Activated T-cell treated with anti-CD3 and anti-CD28 coated beads, Interleukin-2, amount 50 U/mL, for 72 hours (primary cell): ENCODE measurements at regions not wholly inside any gene's neighbourhood (a gene's known extent, or its start where the extent isn't known, plus 50 kb on each side); places are given as distances from the start of the nearest gene placed in this dataset.

Source experiments
- ATAC-seq, 2 donors: fragments of 150-1000 bp; cut with Tn5 transposase; replicated peaks in 1 of 2; 2 replicates each; pipeline ENCODE4 v1.10.0; 2021; ENCODE audit warnings: moderate library complexity in 2 of 2, mild to moderate bottlenecking in 1 of 2
- DNase-seq, 2 donors: peaks; one replicate each; pipeline ENCODE4 v3.0.0; 2021 to 2022; ENCODE audit warnings: mixed read lengths in 1 of 2
- H3K27ac Mint-ChIP-seq: one replicate; pipeline ENCODE4 v1.8.0; 2022; ENCODE audit warnings: mild to moderate bottlenecking, moderate library complexity, mixed read lengths
- H3K27me3 Mint-ChIP-seq: one replicate; pipeline ENCODE4 v1.8.0; 2022; ENCODE audit warnings: low read depth, mixed read lengths
- H3K36me3 Mint-ChIP-seq, 2 donors: one replicate each; pipeline ENCODE4 v1.8.0; 2022; ENCODE audit warnings: mixed read lengths in 2 of 2, mild to moderate bottlenecking in 1 of 2; ENCODE audit not compliant: insufficient read depth in 2 of 2
- H3K4me1 Mint-ChIP-seq: one replicate; pipeline ENCODE4 v1.8.0; 2022; ENCODE audit warnings: low read depth, mixed read lengths
- H3K4me3 Mint-ChIP-seq, 2 donors: one replicate each; pipeline ENCODE4 v1.8.0; 2022; ENCODE audit warnings: mild to moderate bottlenecking in 2 of 2, mixed read lengths in 2 of 2, moderate library complexity in 2 of 2
- H3K9me3 Mint-ChIP-seq, 2 donors: one replicate each; pipeline ENCODE4 v1.8.0; 2022; ENCODE audit warnings: mixed read lengths in 2 of 2

DNA sequence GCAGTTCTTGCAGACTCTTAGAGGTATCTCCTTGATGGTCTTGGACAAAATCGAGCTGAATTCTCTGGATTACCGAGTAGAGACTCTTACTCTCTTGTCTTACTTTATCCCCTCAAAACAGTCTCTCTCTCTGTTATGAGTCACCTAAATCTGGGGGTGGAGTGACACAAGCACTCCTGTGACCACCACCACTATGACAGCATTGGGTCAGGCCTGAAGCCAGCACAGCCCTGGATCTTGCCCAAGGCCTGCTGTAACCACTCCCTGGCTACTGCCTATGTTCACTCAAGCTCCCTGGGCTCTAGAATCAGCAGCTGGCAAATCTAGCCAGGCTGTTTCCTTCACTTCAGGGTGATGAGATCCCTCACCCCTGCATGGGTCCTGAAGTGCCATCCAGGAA lies 662.5 kb downstream of the LUZP2 start:
- Mint-ChIP-seq H3K27me3 (no peaks in the 10 kb centered on the region), H3K9me3 (peaks cover 14 to 16% of the 10 kb centered on the region in 2 donors), H3K4me1 (no peaks in the 10 kb centered on the region), H3K27ac (no peak overlapping the region), H3K4me3 (no peak overlapping the region), H3K36me3 (no peaks in the 10 kb centered on the region)
- DNase-seq (no peak), ATAC-seq (no peak)

DNA sequence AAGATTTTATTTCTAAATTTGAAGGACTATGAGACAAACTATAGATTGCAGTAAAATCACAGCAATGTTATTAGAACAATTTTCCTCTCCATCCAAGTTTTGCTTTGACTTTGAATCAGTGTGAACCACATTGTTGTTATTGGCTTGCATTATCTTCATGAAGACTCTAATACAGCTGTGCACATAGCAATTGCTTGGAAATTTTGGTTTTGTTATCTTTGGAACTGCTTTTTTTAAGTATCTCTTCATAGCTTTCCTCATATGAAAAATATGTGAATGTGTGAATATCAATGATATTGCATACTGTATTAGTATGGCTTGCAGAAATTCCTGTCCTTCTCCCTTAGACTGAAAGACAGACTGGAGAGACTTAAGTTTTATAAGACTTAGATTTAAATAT lies 666.6 kb downstream of the LUZP2 start:
- H3K27me3 Mint-ChIP-seq: no peaks in the 10 kb centered on the region
- ATAC-seq (no peak), DNase-seq (no peak)
- no peak overlapping the region for H3K27ac Mint-ChIP-seq
- peaks cover 12 to 14% of the 10 kb centered on the region in 2 donors for H3K9me3 Mint-ChIP-seq
- H3K4me1 Mint-ChIP-seq: no peaks in the 10 kb centered on the region
- no peak overlapping the region for H3K4me3 Mint-ChIP-seq
- peaks cover 2% of the 10 kb centered on the region in 2 donors for H3K36me3 Mint-ChIP-seq

DNA sequence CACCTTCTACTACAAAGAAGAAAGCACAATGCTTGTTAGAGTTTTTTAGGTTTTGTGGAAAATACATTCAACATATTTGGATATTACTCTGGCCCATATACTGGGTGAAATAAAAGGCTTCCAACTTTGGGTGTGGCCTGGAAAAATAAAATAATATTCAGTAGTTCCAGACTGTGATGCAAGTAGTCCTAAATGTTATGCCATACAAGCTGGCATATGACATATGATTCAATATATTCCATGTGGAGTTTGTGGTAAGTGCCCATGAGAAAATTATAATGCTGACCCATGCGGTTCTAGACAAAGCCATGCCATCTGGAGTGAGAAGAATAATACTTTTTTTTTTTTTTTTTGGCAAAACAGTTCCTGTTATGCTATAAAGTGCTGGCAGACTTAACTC lies 683.3 kb downstream of the LUZP2 start:
- no peak for ATAC-seq
- H3K9me3 Mint-ChIP-seq: peaks cover 8 to 11% of the 10 kb centered on the region in 2 donors
- no peaks in the 10 kb centered on the region for H3K27me3 Mint-ChIP-seq

GRCh38 chr11:25183411-25183810 lies 686.6 kb downstream of the LUZP2 start:
- H3K4me3 Mint-ChIP-seq: no peak overlapping the region
- no peaks in the 10 kb centered on the region for H3K4me1 Mint-ChIP-seq
- ATAC-seq (no peak), DNase-seq (no peak)
- H3K9me3 Mint-ChIP-seq: peaks cover 1 to 2% of the 10 kb centered on the region in 2 donors
- no peak overlapping the region for H3K27ac Mint-ChIP-seq
- no peaks in the 10 kb centered on the region for H3K27me3 Mint-ChIP-seq
- no peaks in the 10 kb centered on the region for H3K36me3 Mint-ChIP-seq

More for the DNA sequence above, 683.3 kb downstream of the LUZP2 start:
- H3K4me1 Mint-ChIP-seq: no peaks in the 10 kb centered on the region
- H3K4me3 Mint-ChIP-seq: no peak overlapping the region
- no peak overlapping the region for H3K27ac Mint-ChIP-seq
- H3K36me3 Mint-ChIP-seq: no peaks in the 10 kb centered on the region
- DNase-seq: no peak

- peaks cover 0 to 2% of the 10 kb centered on the region in 2 donors for H3K36me3 Mint-ChIP-seq
- no peaks in the 10 kb centered on the region for H3K27me3 Mint-ChIP-seq
- no peak overlapping the region for H3K4me3 Mint-ChIP-seq
- ATAC-seq (no peak), DNase-seq (no peak)
- no peak overlapping the region for H3K27ac Mint-ChIP-seq
- H3K9me3 Mint-ChIP-seq: peaks cover 7% of the 10 kb centered on the region in 2 donors
- no peaks in the 10 kb centered on the region for H3K4me1 Mint-ChIP-seq
Observed at GRCh38 chr11:25197515-25197914, 700.7 kb downstream of the LUZP2 start.

GRCh38 chr11:25198704-25199103 lies 701.9 kb downstream of the LUZP2 start:
- no peak for ATAC-seq
- no peak for DNase-seq
- H3K4me1 Mint-ChIP-seq: no peaks in the 10 kb centered on the region
- H3K9me3 Mint-ChIP-seq: peaks cover 7 to 9% of the 10 kb centered on the region in 2 donors
- no peaks in the 10 kb centered on the region for H3K27me3 Mint-ChIP-seq
- H3K36me3 Mint-ChIP-seq: peaks cover 0 to 2% of the 10 kb centered on the region in 2 donors
- no peak overlapping the region for H3K4me3 Mint-ChIP-seq
- H3K27ac Mint-ChIP-seq: no peak overlapping the region

DNA sequence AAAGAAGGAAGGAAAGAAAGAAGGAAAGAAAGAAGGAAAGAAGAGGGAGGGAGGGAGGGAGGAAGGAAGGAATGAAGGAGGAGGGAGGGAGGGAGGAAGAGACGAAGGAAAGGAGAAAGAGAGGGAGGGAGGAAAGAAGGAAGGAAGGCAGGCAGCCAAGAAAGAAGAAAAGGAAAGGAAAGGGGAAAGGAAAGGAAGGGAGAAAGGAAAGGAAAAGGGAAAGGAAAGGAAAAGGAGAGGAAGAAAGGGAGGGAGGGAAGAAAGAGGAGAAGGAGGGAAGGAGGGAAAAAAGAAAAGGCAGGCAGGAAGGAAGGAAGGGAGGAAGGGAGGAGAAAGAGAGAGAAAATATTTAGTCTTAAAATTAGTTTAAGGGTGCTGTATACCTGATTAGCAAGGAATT lies 704.1 kb downstream of the LUZP2 start:
- Mint-ChIP-seq H3K27ac (no peak overlapping the region), H3K9me3 (peaks cover 8 to 9% of the 10 kb centered on the region in 2 donors), H3K27me3 (no peaks in the 10 kb centered on the region), H3K4me3 (no peak overlapping the region), H3K4me1 (no peaks in the 10 kb centered on the region), H3K36me3 (peaks cover 0 to 2% of the 10 kb centered on the region in 2 donors)
- ATAC-seq (no peak), DNase-seq (no peak)

DNA sequence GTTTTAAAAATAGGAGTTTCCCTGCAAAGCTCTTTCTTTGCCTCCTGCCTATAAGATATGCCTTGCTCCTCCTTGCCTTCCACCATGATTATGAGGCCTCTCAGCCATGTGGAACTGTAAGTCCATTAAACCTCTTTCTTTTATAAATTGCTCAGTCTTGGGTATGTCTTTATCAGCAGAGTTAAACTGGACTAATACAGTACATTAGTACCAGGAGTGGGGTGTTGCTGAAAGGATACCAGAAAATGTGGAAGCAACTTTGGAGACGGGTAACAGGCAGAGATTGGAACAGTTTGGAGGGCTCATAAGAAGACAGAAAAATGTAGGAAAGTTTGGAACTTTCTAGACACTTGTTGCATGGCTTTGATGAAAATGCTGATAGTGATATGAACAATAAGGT lies 709.9 kb downstream of the LUZP2 start:
- Mint-ChIP-seq H3K27me3 (no peaks in the 10 kb centered on the region), H3K9me3 (peaks cover 5 to 10% of the 10 kb centered on the region in 2 donors), H3K27ac (no peak overlapping the region), H3K36me3 (peaks cover 0 to 3% of the 10 kb centered on the region in 2 donors), H3K4me3 (no peak overlapping the region), H3K4me1 (no peaks in the 10 kb centered on the region)
- DNase-seq: no peak
- ATAC-seq: no peak

GRCh38 chr11:25211635-25212254 lies 714.9 kb downstream of the LUZP2 start:
- no peaks in the 10 kb centered on the region for H3K27me3 Mint-ChIP-seq
- no peak overlapping the region for H3K27ac Mint-ChIP-seq
- H3K9me3 Mint-ChIP-seq: peaks cover 7 to 9% of the 10 kb centered on the region in 2 donors
- H3K4me1 Mint-ChIP-seq: no peaks in the 10 kb centered on the region
- ATAC-seq (no peak), DNase-seq (no peak)
- peaks cover 0 to 1% of the 10 kb centered on the region in 2 donors for H3K36me3 Mint-ChIP-seq
- H3K4me3 Mint-ChIP-seq: no peak overlapping the region

GRCh38 chr11:25214535-25215176 lies 717.8 kb downstream of the LUZP2 start:
- Mint-ChIP-seq H3K4me1 (no peaks in the 10 kb centered on the region), H3K27me3 (no peaks in the 10 kb centered on the region)

DNA sequence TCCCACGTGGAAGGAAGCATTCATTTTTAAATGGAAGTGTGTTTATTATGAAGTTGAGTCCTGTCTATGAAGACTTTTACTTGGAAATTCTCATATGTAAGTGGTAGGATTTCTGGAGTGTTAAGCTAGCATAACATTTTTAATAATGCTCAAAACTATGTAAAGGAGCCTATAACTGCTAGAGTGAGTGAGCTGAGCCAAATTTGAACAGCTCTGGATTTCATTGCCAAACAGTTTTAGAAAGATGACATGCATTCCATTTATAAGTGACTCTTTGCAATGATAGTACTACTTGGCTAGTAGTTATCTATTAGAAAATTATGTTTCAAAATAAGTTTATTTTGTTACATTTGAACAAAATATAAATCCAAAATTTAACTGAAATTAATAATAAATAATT lies 721.2 kb downstream of the LUZP2 start:
- Mint-ChIP-seq H3K27ac (no peak overlapping the region), H3K36me3 (peaks cover 0 to 2% of the 10 kb centered on the region in 2 donors), H3K27me3 (no peaks in the 10 kb centered on the region), H3K4me1 (no peaks in the 10 kb centered on the region), H3K4me3 (no peak overlapping the region), H3K9me3 (peaks cover 3 to 5% of the 10 kb centered on the region in 2 donors)
- no peak for DNase-seq
- ATAC-seq: no peak

More at GRCh38 chr11:25214535-25215176, 717.8 kb downstream of the LUZP2 start:
- DNase-seq: no peak
- Mint-ChIP-seq H3K27ac (no peak overlapping the region), H3K4me3 (no peak overlapping the region), H3K36me3 (no peaks in the 10 kb centered on the region), H3K9me3 (peaks cover 0 to 9% of the 10 kb centered on the region in 2 donors)
- no peak for ATAC-seq

GRCh38 chr11:25225078-25225477 lies 728.2 kb downstream of the LUZP2 start:
- peaks cover 0 to 2% of the 10 kb centered on the region in 2 donors for H3K36me3 Mint-ChIP-seq
- H3K27me3 Mint-ChIP-seq: no peaks in the 10 kb centered on the region
- ATAC-seq (no peak), DNase-seq (no peak)
- no peak overlapping the region for H3K27ac Mint-ChIP-seq
- H3K4me3 Mint-ChIP-seq: no peak overlapping the region
- H3K4me1 Mint-ChIP-seq: no peaks in the 10 kb centered on the region
- H3K9me3 Mint-ChIP-seq: peaks cover 10 to 11% of the 10 kb centered on the region in 2 donors

GRCh38 chr11:25242928-25243327 lies 746.1 kb downstream of the LUZP2 start:
- peaks cover 0 to 3% of the 10 kb centered on the region in 2 donors for H3K36me3 Mint-ChIP-seq
- peaks cover 10 to 18% of the 10 kb centered on the region in 2 donors for H3K9me3 Mint-ChIP-seq
- ATAC-seq: no peak
- H3K4me1 Mint-ChIP-seq: no peaks in the 10 kb centered on the region
- no peak overlapping the region for H3K27ac Mint-ChIP-seq
- no peaks in the 10 kb centered on the region for H3K27me3 Mint-ChIP-seq
- no peak overlapping the region for H3K4me3 Mint-ChIP-seq
- DNase-seq: no peak

GRCh38 chr11:25244126-25244525 lies 747.3 kb downstream of the LUZP2 start:
- Mint-ChIP-seq H3K27ac (no peak overlapping the region), H3K36me3 (peaks cover 0 to 3% of the 10 kb centered on the region in 2 donors), H3K9me3 (peaks cover 10 to 22% of the 10 kb centered on the region in 2 donors), H3K27me3 (no peaks in the 10 kb centered on the region), H3K4me1 (no peaks in the 10 kb centered on the region), H3K4me3 (no peak overlapping the region)
- ATAC-seq (no peak), DNase-seq (no peak)
